ENCODE measurements at regions not wholly inside any gene's neighbourhood (a gene's known extent, or its start where the extent isn't known, plus 50 kb on each side); places are given as distances from the start of the nearest gene placed in this dataset.

- Mint-ChIP-seq H3K27ac (no peak overlapping the region), H3K9me3 (no peaks in the 10 kb centered on the region), H3K36me3 (ENCODE audit: low read depth) (no peaks in the 10 kb centered on the region), H3K27me3 (ENCODE audit: low read depth, poor library complexity) (peaks cover 17% of the 10 kb centered on the region), H3K4me3 (no peak overlapping the region), H3K4me1 (no peaks in the 10 kb centered on the region)
- no peak for DNase-seq
- TF ChIP-seq, protein P1, sequence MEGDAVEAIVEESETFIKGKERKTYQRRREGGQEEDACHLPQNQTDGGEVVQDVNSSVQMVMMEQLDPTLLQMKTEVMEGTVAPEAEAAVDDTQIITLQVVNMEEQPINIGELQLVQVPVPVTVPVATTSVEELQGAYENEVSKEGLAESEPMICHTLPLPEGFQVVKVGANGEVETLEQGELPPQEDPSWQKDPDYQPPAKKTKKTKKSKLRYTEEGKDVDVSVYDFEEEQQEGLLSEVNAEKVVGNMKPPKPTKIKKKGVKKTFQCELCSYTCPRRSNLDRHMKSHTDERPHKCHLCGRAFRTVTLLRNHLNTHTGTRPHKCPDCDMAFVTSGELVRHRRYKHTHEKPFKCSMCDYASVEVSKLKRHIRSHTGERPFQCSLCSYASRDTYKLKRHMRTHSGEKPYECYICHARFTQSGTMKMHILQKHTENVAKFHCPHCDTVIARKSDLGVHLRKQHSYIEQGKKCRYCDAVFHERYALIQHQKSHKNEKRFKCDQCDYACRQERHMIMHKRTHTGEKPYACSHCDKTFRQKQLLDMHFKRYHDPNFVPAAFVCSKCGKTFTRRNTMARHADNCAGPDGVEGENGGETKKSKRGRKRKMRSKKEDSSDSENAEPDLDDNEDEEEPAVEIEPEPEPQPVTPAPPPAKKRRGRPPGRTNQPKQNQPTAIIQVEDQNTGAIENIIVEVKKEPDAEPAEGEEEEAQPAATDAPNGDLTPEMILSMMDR (IDR thresholded peaks at IDR 0.05): no peak
Observed at GRCh38 chr20:60966766-60967165, 285.3 kb upstream of the CDH4 start.

GRCh38 chr20:60967431-60968316 is 284.4 kb upstream of the CDH4 start:
- Mint-ChIP-seq H3K4me3 (no peak overlapping the region), H3K36me3 (ENCODE audit: low read depth) (no peaks in the 10 kb centered on the region), H3K9me3 (no peaks in the 10 kb centered on the region), H3K4me1 (no peaks in the 10 kb centered on the region), H3K27me3 (ENCODE audit: low read depth, poor library complexity) (peaks cover 20% of the 10 kb centered on the region), H3K27ac (no peak overlapping the region)
- TF ChIP-seq, protein P1 (IDR thresholded peaks at IDR 0.05): no peak
- no peak for DNase-seq

GRCh38 chr20:60968853-60969720 is 283.0 kb upstream of the CDH4 start:
- no peaks in the 10 kb centered on the region for H3K36me3 Mint-ChIP-seq (ENCODE audit: low read depth)

GRCh38 chr20:60970601-60971000 is 281.5 kb upstream of the CDH4 start:
- no peaks in the 10 kb centered on the region for H3K9me3 Mint-ChIP-seq
- peaks cover 21% of the 10 kb centered on the region for H3K27me3 Mint-ChIP-seq (ENCODE audit: low read depth, poor library complexity)
- no peak overlapping the region for H3K27ac Mint-ChIP-seq
- H3K4me3 Mint-ChIP-seq: no peak overlapping the region
- TF ChIP-seq, protein P1 (IDR thresholded peaks at IDR 0.05): no peak
- DNase-seq: no peak
- no peaks in the 10 kb centered on the region for H3K36me3 Mint-ChIP-seq (ENCODE audit: low read depth)
- H3K4me1 Mint-ChIP-seq: no peaks in the 10 kb centered on the region

More at GRCh38 chr20:60968853-60969720, 283.0 kb upstream of the CDH4 start:
- peaks cover 18% of the 10 kb centered on the region for H3K27me3 Mint-ChIP-seq (ENCODE audit: low read depth, poor library complexity)
- no peak overlapping the region for H3K27ac Mint-ChIP-seq
- TF ChIP-seq, protein P1 (IDR thresholded peaks at IDR 0.05): no peak
- no peaks in the 10 kb centered on the region for H3K4me1 Mint-ChIP-seq
- no peak overlapping the region for H3K4me3 Mint-ChIP-seq
- H3K9me3 Mint-ChIP-seq: no peaks in the 10 kb centered on the region
- no peak for DNase-seq

GRCh38 chr20:60974022-60974421 is 278.0 kb upstream of the CDH4 start:
- no peak overlapping the region for H3K27ac Mint-ChIP-seq
- no peak overlapping the region for H3K4me3 Mint-ChIP-seq
- H3K9me3 Mint-ChIP-seq: peaks cover 5% of the 10 kb centered on the region
- H3K27me3 Mint-ChIP-seq (ENCODE audit: low read depth, poor library complexity): peaks cover 29% of the 10 kb centered on the region
- H3K4me1 Mint-ChIP-seq: no peaks in the 10 kb centered on the region
- no peaks in the 10 kb centered on the region for H3K36me3 Mint-ChIP-seq (ENCODE audit: low read depth)
- TF ChIP-seq, protein P1 (IDR thresholded peaks at IDR 0.05): no peak
- DNase-seq: no peak
